ENCODE measurements at regions not wholly inside any gene's neighbourhood (a gene's known extent, or its start where the extent isn't known, plus 50 kb on each side); places are given as distances from the start of the nearest gene placed in this dataset.

GRCh38 chr22:47695176-47695575 is 932.7 kb downstream of the TBC1D22A start:
- Histone ChIP-seq H3K4me1 (ENCODE audit: insufficient read depth, low read length) (no peaks in the 10 kb centered on the region), H3K9me3 (ENCODE audit: low read length) (no peaks in the 10 kb centered on the region), H3K36me3 (ENCODE audit: insufficient read depth, low read length) (no peaks in the 10 kb centered on the region), H3K4me3 (ENCODE audit: low read length) (no peak overlapping the region), H3K27me3 (ENCODE audit: insufficient read depth, low read length) (no peaks in the 10 kb centered on the region), H2AFZ (ENCODE audit: low read depth, low read length) (no peak overlapping the region)

GRCh38 chr22:47694536-47695130 is 932.2 kb downstream of the TBC1D22A start:
- H3K4me3 ChIP-seq (ENCODE audit: low read length) = no peak overlapping the region
- H3K27me3 ChIP-seq (ENCODE audit: insufficient read depth, low read length) = no peaks in the 10 kb centered on the region
- no peak overlapping the region for H2AFZ ChIP-seq (ENCODE audit: low read depth, low read length)
- H3K36me3 ChIP-seq (ENCODE audit: insufficient read depth, low read length) = no peaks in the 10 kb centered on the region
- H3K4me1 ChIP-seq (ENCODE audit: insufficient read depth, low read length) = no peaks in the 10 kb centered on the region
- no peaks in the 10 kb centered on the region for H3K9me3 ChIP-seq (ENCODE audit: low read length)

- Histone ChIP-seq H3K4me3 (ENCODE audit: low read length) (no peak overlapping the region), H3K9me3 (ENCODE audit: low read length) (no peaks in the 10 kb centered on the region), H2AFZ (ENCODE audit: low read depth, low read length) (no peak overlapping the region), H3K4me1 (ENCODE audit: insufficient read depth, low read length) (no peaks in the 10 kb centered on the region), H3K27me3 (ENCODE audit: insufficient read depth, low read length) (no peaks in the 10 kb centered on the region), H3K36me3 (ENCODE audit: insufficient read depth, low read length) (no peaks in the 10 kb centered on the region)
These were observed 931.2 kb downstream of the TBC1D22A start for GRCh38 chr22:47693606-47694005.

- H3K9me3 ChIP-seq (ENCODE audit: low read length) = no peaks in the 10 kb centered on the region
- H3K4me1 ChIP-seq (ENCODE audit: insufficient read depth, low read length) = no peaks in the 10 kb centered on the region
- H2AFZ ChIP-seq (ENCODE audit: low read depth, low read length) = no peak overlapping the region
- no peaks in the 10 kb centered on the region for H3K27me3 ChIP-seq (ENCODE audit: insufficient read depth, low read length)
- H3K36me3 ChIP-seq (ENCODE audit: insufficient read depth, low read length) = no peaks in the 10 kb centered on the region
- no peak overlapping the region for H3K4me3 ChIP-seq (ENCODE audit: low read length)
These were observed 930.4 kb downstream of the TBC1D22A start for GRCh38 chr22:47692811-47693210.

GRCh38 chr22:47691152-47691895 is 928.9 kb downstream of the TBC1D22A start:
- H3K4me1 ChIP-seq (ENCODE audit: insufficient read depth, low read length) = no peaks in the 10 kb centered on the region
- no peaks in the 10 kb centered on the region for H3K36me3 ChIP-seq (ENCODE audit: insufficient read depth, low read length)
- H2AFZ ChIP-seq (ENCODE audit: low read depth, low read length) = no peak overlapping the region
- no peak overlapping the region for H3K4me3 ChIP-seq (ENCODE audit: low read length)
- no peaks in the 10 kb centered on the region for H3K27me3 ChIP-seq (ENCODE audit: insufficient read depth, low read length)
- no peaks in the 10 kb centered on the region for H3K9me3 ChIP-seq (ENCODE audit: low read length)

- H3K27me3 ChIP-seq (ENCODE audit: insufficient read depth, low read length) = no peaks in the 10 kb centered on the region
- H3K4me1 ChIP-seq (ENCODE audit: insufficient read depth, low read length) = no peaks in the 10 kb centered on the region
- no peak overlapping the region for H2AFZ ChIP-seq (ENCODE audit: low read depth, low read length)
- H3K36me3 ChIP-seq (ENCODE audit: insufficient read depth, low read length) = no peaks in the 10 kb centered on the region
- no peak overlapping the region for H3K4me3 ChIP-seq (ENCODE audit: low read length)
- no peaks in the 10 kb centered on the region for H3K9me3 ChIP-seq (ENCODE audit: low read length)
These were observed 928.1 kb downstream of the TBC1D22A start for GRCh38 chr22:47690586-47690985.

GRCh38 chr22:47690166-47690565 is 927.7 kb downstream of the TBC1D22A start:
- Histone ChIP-seq H3K27me3 (ENCODE audit: insufficient read depth, low read length) (no peaks in the 10 kb centered on the region), H3K4me3 (ENCODE audit: low read length) (no peak overlapping the region), H2AFZ (ENCODE audit: low read depth, low read length) (no peak overlapping the region), H3K36me3 (ENCODE audit: insufficient read depth, low read length) (no peaks in the 10 kb centered on the region), H3K4me1 (ENCODE audit: insufficient read depth, low read length) (no peaks in the 10 kb centered on the region), H3K9me3 (ENCODE audit: low read length) (no peaks in the 10 kb centered on the region)

- no peaks in the 10 kb centered on the region for H3K9me3 ChIP-seq (ENCODE audit: low read length)
- H3K27me3 ChIP-seq (ENCODE audit: insufficient read depth, low read length) = no peaks in the 10 kb centered on the region
- H3K4me3 ChIP-seq (ENCODE audit: low read length) = no peak overlapping the region
- no peaks in the 10 kb centered on the region for H3K4me1 ChIP-seq (ENCODE audit: insufficient read depth, low read length)
- no peak overlapping the region for H2AFZ ChIP-seq (ENCODE audit: low read depth, low read length)
- no peaks in the 10 kb centered on the region for H3K36me3 ChIP-seq (ENCODE audit: insufficient read depth, low read length)
These were observed 925.3 kb downstream of the TBC1D22A start for GRCh38 chr22:47687776-47688175.

- Histone ChIP-seq H2AFZ (ENCODE audit: low read depth, low read length) (no peak overlapping the region), H3K9me3 (ENCODE audit: low read length) (no peaks in the 10 kb centered on the region), H3K4me1 (ENCODE audit: insufficient read depth, low read length) (no peaks in the 10 kb centered on the region), H3K36me3 (ENCODE audit: insufficient read depth, low read length) (no peaks in the 10 kb centered on the region), H3K4me3 (ENCODE audit: low read length) (no peak overlapping the region), H3K27me3 (ENCODE audit: insufficient read depth, low read length) (no peaks in the 10 kb centered on the region)
These were observed 924.9 kb downstream of the TBC1D22A start for GRCh38 chr22:47687346-47687655.

- Histone ChIP-seq H3K4me1 (ENCODE audit: insufficient read depth, low read length) (no peaks in the 10 kb centered on the region), H3K9me3 (ENCODE audit: low read length) (no peaks in the 10 kb centered on the region), H3K36me3 (ENCODE audit: insufficient read depth, low read length) (no peaks in the 10 kb centered on the region), H3K4me3 (ENCODE audit: low read length) (no peak overlapping the region), H3K27me3 (ENCODE audit: insufficient read depth, low read length) (no peaks in the 10 kb centered on the region), H2AFZ (ENCODE audit: low read depth, low read length) (no peak overlapping the region)
These were observed 924.3 kb downstream of the TBC1D22A start for GRCh38 chr22:47686594-47687345.

GRCh38 chr22:47681411-47682165 is 919.1 kb downstream of the TBC1D22A start:
- Histone ChIP-seq H3K36me3 (ENCODE audit: insufficient read depth, low read length) (no peaks in the 10 kb centered on the region), H3K27me3 (ENCODE audit: insufficient read depth, low read length) (no peaks in the 10 kb centered on the region), H3K4me1 (ENCODE audit: insufficient read depth, low read length) (no peaks in the 10 kb centered on the region), H3K4me3 (ENCODE audit: low read length) (no peak overlapping the region), H2AFZ (ENCODE audit: low read depth, low read length) (no peak overlapping the region), H3K9me3 (ENCODE audit: low read length) (no peaks in the 10 kb centered on the region)

- Histone ChIP-seq H3K4me1 (ENCODE audit: insufficient read depth, low read length) (no peaks in the 10 kb centered on the region), H3K4me3 (ENCODE audit: low read length) (no peak overlapping the region), H3K27me3 (ENCODE audit: insufficient read depth, low read length) (no peaks in the 10 kb centered on the region), H2AFZ (ENCODE audit: low read depth, low read length) (no peak overlapping the region), H3K9me3 (ENCODE audit: low read length) (no peaks in the 10 kb centered on the region), H3K36me3 (ENCODE audit: insufficient read depth, low read length) (no peaks in the 10 kb centered on the region)
These were observed 916.3 kb downstream of the TBC1D22A start for GRCh38 chr22:47678636-47679287.

All from neuron (in vitro differentiated cells).